ENCODE measurements at regions not wholly inside any gene's neighbourhood (a gene's known extent, or its start where the extent isn't known, plus 50 kb on each side); places are given as distances from the start of the nearest gene placed in this dataset.

DNA sequence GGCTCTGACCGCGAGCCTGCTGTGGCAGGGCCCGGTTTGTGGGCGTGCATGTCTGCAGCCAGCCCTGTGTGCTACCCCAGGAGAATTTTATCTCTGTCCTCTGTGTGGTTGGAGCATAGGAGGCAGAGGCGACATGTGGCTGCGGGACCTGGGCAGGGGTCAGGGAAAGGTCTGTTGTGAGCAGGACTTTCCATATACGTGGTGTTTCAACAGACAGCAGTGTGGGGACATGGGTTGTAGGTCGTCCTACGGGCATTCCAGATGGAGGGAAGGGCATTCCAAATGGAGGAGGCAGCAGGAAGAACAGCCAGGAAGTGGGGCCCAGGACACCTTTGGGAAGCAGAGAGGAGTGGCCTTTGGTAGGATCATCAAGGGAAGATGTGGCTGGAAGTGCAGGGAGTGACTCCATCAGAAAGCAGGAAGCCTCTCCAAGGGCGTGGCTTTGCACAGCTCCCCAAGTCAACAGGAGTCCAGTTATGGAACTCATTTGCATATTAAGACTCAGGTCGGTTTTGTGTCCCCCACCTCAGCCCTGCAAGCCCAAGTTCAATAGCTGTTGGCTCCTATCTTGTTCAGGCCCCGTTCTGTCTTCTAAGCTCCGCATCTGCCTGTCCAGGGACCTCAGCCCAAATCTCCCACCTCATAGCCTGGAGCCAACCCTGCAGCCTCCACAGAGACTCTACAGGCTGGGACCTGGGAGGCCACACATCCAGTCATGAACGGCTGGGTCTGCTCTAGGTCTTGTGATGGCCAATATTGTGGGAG is 309.1 kb downstream of the MATN1 start:
- TF ChIP-seq, protein P1, sequence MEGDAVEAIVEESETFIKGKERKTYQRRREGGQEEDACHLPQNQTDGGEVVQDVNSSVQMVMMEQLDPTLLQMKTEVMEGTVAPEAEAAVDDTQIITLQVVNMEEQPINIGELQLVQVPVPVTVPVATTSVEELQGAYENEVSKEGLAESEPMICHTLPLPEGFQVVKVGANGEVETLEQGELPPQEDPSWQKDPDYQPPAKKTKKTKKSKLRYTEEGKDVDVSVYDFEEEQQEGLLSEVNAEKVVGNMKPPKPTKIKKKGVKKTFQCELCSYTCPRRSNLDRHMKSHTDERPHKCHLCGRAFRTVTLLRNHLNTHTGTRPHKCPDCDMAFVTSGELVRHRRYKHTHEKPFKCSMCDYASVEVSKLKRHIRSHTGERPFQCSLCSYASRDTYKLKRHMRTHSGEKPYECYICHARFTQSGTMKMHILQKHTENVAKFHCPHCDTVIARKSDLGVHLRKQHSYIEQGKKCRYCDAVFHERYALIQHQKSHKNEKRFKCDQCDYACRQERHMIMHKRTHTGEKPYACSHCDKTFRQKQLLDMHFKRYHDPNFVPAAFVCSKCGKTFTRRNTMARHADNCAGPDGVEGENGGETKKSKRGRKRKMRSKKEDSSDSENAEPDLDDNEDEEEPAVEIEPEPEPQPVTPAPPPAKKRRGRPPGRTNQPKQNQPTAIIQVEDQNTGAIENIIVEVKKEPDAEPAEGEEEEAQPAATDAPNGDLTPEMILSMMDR (IDR thresholded peaks at IDR 0.05 in 8 of 11, conservative IDR thresholded peaks at IDR 0.05 in 3 of 11) = no peak
- no peak for TF ChIP-seq POLR2A (IDR thresholded peaks at IDR 0.05)
- no peak for TF ChIP-seq POLR2AphosphoS5 (IDR thresholded peaks at IDR 0.05)

All from spleen (tissue), 7 donors.